Right atrium auricular region (tissue), 2 donors: ENCODE measurements at regions not wholly inside any gene's neighbourhood (a gene's known extent, or its start where the extent isn't known, plus 50 kb on each side); places are given as distances from the start of the nearest gene placed in this dataset.
"Not testable (repeated sequence)": the region's sequence is repeated elsewhere in the genome, so short reads cannot be mapped to it uniquely, and the experiment has no call there.

Experiments
- DNase-seq: peaks from one replicate; pipeline ENCODE4 v3.0.0-alpha.2; 2019; ENCODE audit warnings: low spot score
- H3K27ac ChIP-seq, 2 donors: fragments of 200-600 bp; sonication (generic); 1 replicate in 1 of 2; 2 replicates in 1 of 2; pipeline ENCODE4 v1.5.1; 2016 to 2019
- H3K27me3 ChIP-seq, 2 donors: fragments of 200-600 bp; sonication (generic); one replicate each; pipeline versions ENCODE4 v1.5.1 to v1.6.0; 2017 to 2019
- H3K36me3 ChIP-seq: fragments of 200-600 bp; sonication (generic); one replicate; pipeline ENCODE4 v1.5.1; 2016
- H3K4me1 ChIP-seq, 2 donors: fragments of 200-600 bp; sonication (generic); one replicate each; pipeline versions ENCODE4 v1.5.1 to v1.6.0; 2017 to 2019
- H3K4me3 ChIP-seq, 2 donors: fragments of 200-600 bp; sonication (generic); 1 replicate in 1 of 2; 2 replicates in 1 of 2; pipeline ENCODE4 v1.5.1; 2017 to 2019; ENCODE audit warnings: mild to moderate bottlenecking in 1 of 2, moderate library complexity in 1 of 2
- H3K9me3 ChIP-seq, 2 donors: fragments of 200-600 bp; sonication (generic); one replicate each; pipeline ENCODE4 v1.5.1; 2019
- CTCF ChIP-seq, 2 donors: fragments of 200-600 bp; sonication (generic); IDR thresholded peaks; one replicate each; pipeline ENCODE4 v1.5.1; 2019; ENCODE audit warnings: antibody characterized with exemption in 2 of 2

- TF ChIP-seq CTCF (IDR thresholded peaks at IDR 0.05) = no peak
- Histone ChIP-seq H3K4me1 (no peaks in the 10 kb centered on the region), H3K27ac (no peak overlapping the region), H3K27me3 (no peaks in the 10 kb centered on the region), H3K9me3 (no peaks in the 10 kb centered on the region), H3K36me3 (no peaks in the 10 kb centered on the region), H3K4me3 (no peak overlapping the region)
- no peak for DNase-seq
Measured at GRCh38 chrX:122269243-122269781, 914.8 kb upstream of the GRIA3 start.

DNA sequence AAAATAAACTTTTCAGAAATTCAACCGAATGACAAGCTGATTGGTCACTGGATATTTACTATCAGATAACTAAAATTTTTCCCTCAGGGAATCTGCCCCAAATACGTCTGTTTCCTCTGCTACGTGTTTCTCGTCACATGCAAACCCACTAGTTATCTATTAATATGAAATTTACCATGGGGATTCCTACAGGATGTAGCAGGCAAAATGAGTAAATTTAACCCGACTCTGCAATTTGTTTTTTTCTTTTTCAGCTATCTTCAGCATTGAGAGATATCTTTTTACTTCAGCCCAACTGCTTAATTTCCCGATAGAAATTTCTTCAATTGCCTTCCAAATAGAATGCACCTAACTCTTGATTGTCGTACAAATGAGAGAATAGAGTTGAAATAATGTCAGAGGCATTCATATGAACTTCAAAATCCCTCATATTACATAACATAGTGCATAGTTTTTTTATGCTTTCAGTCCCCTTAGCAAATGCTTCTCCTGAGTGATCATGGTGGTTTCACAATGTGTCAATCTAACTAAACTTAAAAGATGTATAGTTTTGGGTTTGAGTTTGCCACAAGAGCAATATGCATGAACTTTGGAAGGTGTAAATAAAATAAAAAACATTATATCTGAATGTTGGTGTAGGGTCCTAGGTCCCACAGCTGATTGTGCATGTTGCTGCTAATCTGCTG lies 913.1 kb upstream of the GRIA3 start:
- no peaks in the 10 kb centered on the region for H3K4me1 ChIP-seq
- no peak overlapping the region for H3K4me3 ChIP-seq
- no peaks in the 10 kb centered on the region for H3K9me3 ChIP-seq
- H3K27ac ChIP-seq = no peak overlapping the region
- no peaks in the 10 kb centered on the region for H3K36me3 ChIP-seq
- no peak for TF ChIP-seq CTCF (IDR thresholded peaks at IDR 0.05)
- DNase-seq = no peak
- no peaks in the 10 kb centered on the region for H3K27me3 ChIP-seq

DNA sequence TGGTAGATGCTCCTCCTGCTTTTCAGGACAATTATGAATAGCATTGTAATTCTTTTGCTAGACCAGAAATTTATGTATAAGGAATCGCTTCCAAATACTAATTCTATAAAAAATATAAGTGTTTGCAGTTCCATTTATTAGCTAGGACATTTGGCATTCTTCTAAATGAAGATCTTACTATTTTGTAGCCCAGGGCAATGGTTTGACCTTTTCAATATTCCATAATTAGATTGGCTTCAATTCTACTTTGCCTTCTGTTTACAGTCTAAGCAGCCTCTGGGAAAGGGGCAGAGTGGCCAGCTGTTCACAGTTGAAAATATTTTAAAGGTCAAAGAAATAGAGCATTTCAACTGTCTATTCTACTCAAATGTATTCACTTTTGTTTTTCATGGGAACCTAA lies 912.1 kb upstream of the GRIA3 start:
- H3K4me1 ChIP-seq = no peaks in the 10 kb centered on the region
- H3K27ac ChIP-seq = no peak overlapping the region
- H3K36me3 ChIP-seq = no peaks in the 10 kb centered on the region
- DNase-seq = no peak
- no peak for TF ChIP-seq CTCF (IDR thresholded peaks at IDR 0.05)
- H3K4me3 ChIP-seq = no peak overlapping the region
- H3K27me3 ChIP-seq = no peaks in the 10 kb centered on the region
- H3K9me3 ChIP-seq = no peaks in the 10 kb centered on the region

- no peak for TF ChIP-seq CTCF (IDR thresholded peaks at IDR 0.05)
- no peak overlapping the region for H3K4me3 ChIP-seq
- DNase-seq = no peak
- no peaks in the 10 kb centered on the region for H3K27me3 ChIP-seq
- H3K36me3 ChIP-seq = no peaks in the 10 kb centered on the region
- H3K27ac ChIP-seq = no peak overlapping the region
- H3K9me3 ChIP-seq = no peaks in the 10 kb centered on the region
- no peaks in the 10 kb centered on the region for H3K4me1 ChIP-seq
Measured at GRCh38 chrX:122279746-122280145, 904.3 kb upstream of the GRIA3 start.

GRCh38 chrX:122299822-122300221 lies 884.3 kb upstream of the GRIA3 start:
- not testable (repeated sequence) for H3K36me3 ChIP-seq, H3K27ac ChIP-seq, DNase-seq, H3K4me1 ChIP-seq, H3K4me3 ChIP-seq, H3K9me3 ChIP-seq, H3K27me3 ChIP-seq

DNA sequence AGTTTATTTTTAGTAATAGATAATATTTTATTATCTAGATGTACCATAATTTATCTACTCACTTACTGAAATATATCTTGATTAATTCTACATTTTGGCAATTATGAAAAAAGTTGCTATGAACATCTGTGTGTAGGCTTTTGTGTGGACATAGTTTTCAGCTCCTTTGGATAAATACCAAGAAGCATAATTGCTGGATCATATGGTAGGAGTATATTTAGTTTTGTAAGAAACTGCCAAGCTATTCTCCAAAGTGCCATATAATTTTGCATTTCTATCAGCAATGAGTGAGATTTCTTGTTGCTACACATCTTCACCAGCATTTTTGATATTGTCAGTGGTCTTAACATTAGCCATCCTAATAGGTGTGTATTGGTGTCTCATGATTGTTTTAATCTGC lies 882.6 kb upstream of the GRIA3 start:
- Histone ChIP-seq H3K9me3 (no peaks in the 10 kb centered on the region), H3K4me3 (no peak overlapping the region), H3K4me1 (no peaks in the 10 kb centered on the region), H3K27me3 (no peaks in the 10 kb centered on the region), H3K27ac (no peak overlapping the region), H3K36me3 (no peaks in the 10 kb centered on the region)
- no peak for TF ChIP-seq CTCF (IDR thresholded peaks at IDR 0.05)
- DNase-seq = no peak
